Keratinocyte (primary cell): ENCODE measurements at regions not wholly inside any gene's neighbourhood (a gene's known extent, or its start where the extent isn't known, plus 50 kb on each side); places are given as distances from the start of the nearest gene placed in this dataset.

ENCODE experiments used
- EZH2 ChIP-seq: IDR thresholded peaks from one replicate; pipeline ENCODE4 v1.6.1; 2012; ENCODE audit warnings: inconsistent platforms, mild to moderate bottlenecking, low read length, moderate library complexity
- TF ChIP-seq, protein P1 (sequence below), 3 experiments: IDR thresholded peaks in 1 of 3; conservative IDR thresholded peaks in 1 of 3; optimal IDR thresholded peaks in 1 of 3; 2 replicates in 2 of 3; 3 replicates in 1 of 3; pipeline versions ENCODE3 to v1.5.1; 2011; ENCODE audit warnings: low read length in 3 of 3, mild to moderate bottlenecking in 3 of 3, moderate library complexity in 2 of 3, control low read depth in 1 of 3, inconsistent platforms in 1 of 3; ENCODE audit not compliant: insufficient read depth in 2 of 3; ENCODE audit errors: extremely low read depth in 1 of 3

DNA sequence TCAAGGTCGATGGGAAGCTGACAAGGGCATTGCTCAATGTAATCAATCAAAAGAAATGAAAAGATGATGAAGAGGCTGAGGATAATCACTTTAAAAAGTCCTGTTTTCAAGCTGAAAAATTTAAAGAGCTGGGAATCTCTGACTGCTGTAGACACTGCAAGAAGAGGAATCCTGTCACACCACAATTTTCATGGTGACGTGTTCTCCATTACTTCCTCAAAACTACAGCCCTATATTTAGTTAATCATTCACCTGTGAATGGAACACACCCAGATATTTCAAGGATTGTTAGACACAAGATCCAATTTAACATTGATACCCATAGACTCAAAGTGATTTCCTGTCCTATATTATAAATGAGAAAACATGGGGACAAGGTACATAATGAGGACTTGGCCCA, 1048.3 kb downstream of the AMY1C start:
- TF ChIP-seq EZH2, result no peak
- TF ChIP-seq, protein P1, sequence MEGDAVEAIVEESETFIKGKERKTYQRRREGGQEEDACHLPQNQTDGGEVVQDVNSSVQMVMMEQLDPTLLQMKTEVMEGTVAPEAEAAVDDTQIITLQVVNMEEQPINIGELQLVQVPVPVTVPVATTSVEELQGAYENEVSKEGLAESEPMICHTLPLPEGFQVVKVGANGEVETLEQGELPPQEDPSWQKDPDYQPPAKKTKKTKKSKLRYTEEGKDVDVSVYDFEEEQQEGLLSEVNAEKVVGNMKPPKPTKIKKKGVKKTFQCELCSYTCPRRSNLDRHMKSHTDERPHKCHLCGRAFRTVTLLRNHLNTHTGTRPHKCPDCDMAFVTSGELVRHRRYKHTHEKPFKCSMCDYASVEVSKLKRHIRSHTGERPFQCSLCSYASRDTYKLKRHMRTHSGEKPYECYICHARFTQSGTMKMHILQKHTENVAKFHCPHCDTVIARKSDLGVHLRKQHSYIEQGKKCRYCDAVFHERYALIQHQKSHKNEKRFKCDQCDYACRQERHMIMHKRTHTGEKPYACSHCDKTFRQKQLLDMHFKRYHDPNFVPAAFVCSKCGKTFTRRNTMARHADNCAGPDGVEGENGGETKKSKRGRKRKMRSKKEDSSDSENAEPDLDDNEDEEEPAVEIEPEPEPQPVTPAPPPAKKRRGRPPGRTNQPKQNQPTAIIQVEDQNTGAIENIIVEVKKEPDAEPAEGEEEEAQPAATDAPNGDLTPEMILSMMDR (optimal IDR thresholded peaks at IDR 0.05 in 1 of 3, IDR thresholded peaks at IDR 0.05 in 1 of 3, conservative IDR thresholded peaks at IDR 0.05 in 1 of 3; ENCODE audit: extremely low read depth in 1 of 3, insufficient read depth in 2 of 3, low read length in 3 of 3), result no peak
